GM21737 (cell line): ENCODE measurements at regions not wholly inside any gene's neighbourhood (a gene's known extent, or its start where the extent isn't known, plus 50 kb on each side); places are given as distances from the start of the nearest gene placed in this dataset.

ENCODE experiments used
- ATAC-seq: cut with Tn5 transposase; IDR thresholded peaks from one replicate; pipeline ENCODE4 v1.9.1; 2021; ENCODE audit warnings: mild to moderate bottlenecking, moderate library complexity; ENCODE audit not compliant: unreplicated experiment

DNA sequence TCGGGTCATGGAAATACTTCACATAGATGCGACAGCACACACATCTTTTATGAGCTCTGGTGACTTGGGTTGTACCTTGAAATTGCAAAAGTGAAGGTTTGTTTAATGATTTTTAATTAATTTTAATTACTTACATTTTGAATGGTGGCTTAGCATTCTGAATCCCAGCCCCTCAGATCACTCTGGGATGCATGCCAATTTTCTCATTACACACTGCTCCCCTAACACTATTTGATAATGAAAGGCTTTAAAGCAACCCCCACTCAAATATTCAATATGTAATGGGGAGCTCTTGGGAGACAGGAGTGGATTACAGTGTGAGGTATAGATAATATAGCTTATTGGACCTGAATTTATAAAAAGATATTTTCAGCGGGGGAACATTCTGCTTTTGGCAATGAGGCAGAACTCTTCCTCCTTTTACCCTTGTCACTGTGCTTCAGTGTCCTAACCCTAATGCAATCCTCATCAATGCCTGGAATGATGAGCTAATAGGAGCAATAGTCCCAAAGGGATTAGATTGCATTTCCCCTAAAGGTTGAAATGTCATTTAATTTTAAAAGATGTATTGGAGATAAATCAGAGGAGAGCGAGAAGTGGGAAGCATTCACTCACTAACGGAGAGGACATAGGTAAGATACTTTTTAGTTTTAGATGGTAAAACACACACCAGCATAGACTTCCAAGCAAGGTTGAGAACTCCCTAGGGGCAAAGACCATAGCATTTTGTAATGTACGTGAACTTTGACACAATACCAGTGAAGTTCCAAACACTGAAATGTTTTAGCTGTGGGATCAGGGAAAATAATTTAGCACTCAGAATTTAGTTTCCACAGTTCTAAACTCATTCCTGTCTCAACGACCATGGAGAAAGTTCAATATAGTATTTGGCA, 384.1 kb upstream of the PLXNA2 start:
- ATAC-seq, result no peak

GRCh38 chr1:208631092-208631491, 386.9 kb upstream of the PLXNA2 start:
- no peak for ATAC-seq

- ATAC-seq, result no peak
Measured at GRCh38 chr1:208631506-208631905, 387.3 kb upstream of the PLXNA2 start.

GRCh38 chr1:208634346-208635140, 390.4 kb upstream of the PLXNA2 start:
- no peak for ATAC-seq

GRCh38 chr1:208637181-208637580, 393.0 kb upstream of the PLXNA2 start:
- ATAC-seq, result no peak

GRCh38 chr1:208639382-208639781, 395.2 kb upstream of the PLXNA2 start:
- no peak for ATAC-seq

GRCh38 chr1:208640295-208640694, 396.1 kb upstream of the PLXNA2 start:
- no peak for ATAC-seq

- no peak for ATAC-seq
Measured at GRCh38 chr1:208641579-208642280, 397.5 kb upstream of the PLXNA2 start.

- ATAC-seq, result no peak
Measured at GRCh38 chr1:208643005-208643597, 398.9 kb upstream of the PLXNA2 start.

DNA sequence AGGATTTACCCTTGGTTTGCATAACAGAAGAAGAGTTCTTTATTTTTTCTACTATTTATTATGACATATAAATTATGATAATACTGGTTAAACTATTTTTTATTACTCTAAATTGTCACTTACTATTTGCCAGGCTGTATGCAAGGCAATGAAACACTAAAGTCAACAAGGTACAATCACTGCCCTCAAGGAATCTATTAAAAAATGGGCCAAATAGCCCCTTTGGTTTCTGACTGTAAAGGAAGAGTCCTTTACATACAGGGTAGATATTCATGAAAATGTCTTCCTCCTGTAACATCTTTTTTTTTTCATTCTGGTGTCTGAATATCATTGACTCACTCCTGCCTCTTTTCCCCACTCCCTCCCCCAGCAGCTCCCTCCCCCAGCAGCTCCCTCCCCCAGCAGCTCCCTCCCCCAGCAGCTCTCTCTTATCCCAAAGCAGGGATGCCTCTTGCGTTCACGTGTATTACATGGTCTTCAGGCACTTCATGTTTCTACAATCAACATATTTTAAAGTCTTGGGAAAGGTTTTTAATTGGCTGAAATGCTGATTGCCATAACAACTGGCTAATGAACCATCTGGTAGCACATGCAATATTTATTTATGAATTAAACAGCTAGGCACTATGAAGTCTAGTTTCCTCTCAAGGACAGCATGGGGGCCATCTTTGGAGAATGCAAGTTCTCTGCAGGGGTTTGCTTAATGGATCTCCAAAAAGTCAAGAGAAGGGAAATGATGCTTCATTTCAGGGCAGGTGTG, 400.4 kb upstream of the PLXNA2 start:
- ATAC-seq, result no peak

GRCh38 chr1:208646431-208646830, 402.2 kb upstream of the PLXNA2 start:
- ATAC-seq, result no peak

- no peak for ATAC-seq
Measured at GRCh38 chr1:208648146-208648545, 404.0 kb upstream of the PLXNA2 start.

- peak; percentile 86 for ATAC-seq
Measured at GRCh38 chr1:208652296-208653160, 408.3 kb upstream of the PLXNA2 start.

GRCh38 chr1:208653426-208653825, 409.2 kb upstream of the PLXNA2 start:
- ATAC-seq, result no peak

DNA sequence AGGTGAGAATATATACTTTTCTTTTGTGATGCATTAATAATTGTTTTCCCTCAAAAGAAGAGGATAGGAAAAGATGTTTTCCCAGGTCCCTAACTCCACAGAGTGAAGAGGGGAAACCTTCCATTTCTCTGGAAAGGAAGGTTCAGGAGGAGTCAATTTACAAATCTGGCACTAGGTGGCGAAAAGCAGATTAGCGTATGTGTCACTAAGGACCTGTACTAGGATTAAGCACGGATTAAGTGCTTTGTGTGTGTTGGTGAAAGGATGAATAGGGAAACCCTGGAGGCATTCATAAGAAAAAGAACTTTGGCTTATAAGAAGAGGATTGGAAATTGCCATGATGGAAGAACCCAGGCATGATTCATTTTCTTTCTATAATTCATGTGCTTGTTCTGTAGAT, 410.1 kb upstream of the PLXNA2 start:
- no peak for ATAC-seq

- ATAC-seq, result no peak
Measured at GRCh38 chr1:208665936-208666335, 421.8 kb upstream of the PLXNA2 start.

GRCh38 chr1:208668991-208669390, 424.8 kb upstream of the PLXNA2 start:
- no peak for ATAC-seq

- ATAC-seq, result no peak
Measured at GRCh38 chr1:208670778-208671177, 426.6 kb upstream of the PLXNA2 start.
